Bronchial epithelial cell (primary cell): ENCODE measurements at regions not wholly inside any gene's neighbourhood (a gene's known extent, or its start where the extent isn't known, plus 50 kb on each side); places are given as distances from the start of the nearest gene placed in this dataset.
A peak's percentile ranks its signal among the peaks of the same experiment; 100 is the strongest.

ENCODE experiments used
- DNase-seq: peaks from one replicate; pipeline ENCODE4 v3.0.0-alpha.2; 2010; ENCODE audit warnings: low read depth
- FAIRE-seq: peaks from 2 replicates; lab custom pipeline; 2011; peaks lifted over from hg19 to GRCh38; lab: Jason Lieb, UNC
- H3K27me3 ChIP-seq: 2 replicates; pipeline ENCODE4 v1.5.1; 2011; ENCODE audit warnings: low read length; ENCODE audit not compliant: control insufficient read depth, insufficient read depth
- H3K36me3 ChIP-seq: 2 replicates; pipeline ENCODE4 v1.5.1; 2011; ENCODE audit warnings: low read length; ENCODE audit not compliant: control insufficient read depth, insufficient read depth
- H3K4me3 ChIP-seq: 2 replicates; pipeline ENCODE4 v1.5.1; 2011; ENCODE audit warnings: mild to moderate bottlenecking, low read depth, low read length, control low read depth
- CTCF ChIP-seq: IDR thresholded peaks from 2 replicates; pipeline ENCODE4 v1.5.1; 2011; ENCODE audit warnings: mild to moderate bottlenecking, moderate library complexity, low read length, control low read depth, inconsistent platforms; ENCODE audit not compliant: insufficient read depth, severe bottlenecking

GRCh38 chr12:102763061-102763460 is 154.0 kb downstream of the PAH start:
- Histone ChIP-seq H3K27me3 (no peaks in the 10 kb centered on the region), H3K4me3 (no peak overlapping the region), H3K36me3 (no peaks in the 10 kb centered on the region)
- FAIRE-seq (no peak), DNase-seq (no peak)
- TF ChIP-seq CTCF: no peak

- TF ChIP-seq CTCF: no peak
- no peaks in the 10 kb centered on the region for H3K36me3 ChIP-seq
- no peak for FAIRE-seq
- H3K4me3 ChIP-seq: no peak overlapping the region
- no peaks in the 10 kb centered on the region for H3K27me3 ChIP-seq
- DNase-seq: no peak
Observed at GRCh38 chr12:102760322-102760721, 156.7 kb downstream of the PAH start.

GRCh38 chr12:102759466-102759865 is 157.6 kb downstream of the PAH start:
- DNase-seq (no peak), FAIRE-seq (no peak)
- Histone ChIP-seq H3K36me3 (no peaks in the 10 kb centered on the region), H3K27me3 (no peaks in the 10 kb centered on the region), H3K4me3 (no peak overlapping the region)
- TF ChIP-seq CTCF: no peak

- no peaks in the 10 kb centered on the region for H3K36me3 ChIP-seq
- no peaks in the 10 kb centered on the region for H3K27me3 ChIP-seq
- DNase-seq (no peak), FAIRE-seq (no peak)
- no peak for TF ChIP-seq CTCF
- H3K4me3 ChIP-seq: no peak overlapping the region
Observed at GRCh38 chr12:102757882-102758226, 159.2 kb downstream of the PAH start.

- no peak for DNase-seq
- no peak for FAIRE-seq
- TF ChIP-seq CTCF: no peak
- no peaks in the 10 kb centered on the region for H3K36me3 ChIP-seq
- no peak overlapping the region for H3K4me3 ChIP-seq
- H3K27me3 ChIP-seq: no peaks in the 10 kb centered on the region
Observed at GRCh38 chr12:102757154-102757881, 159.7 kb downstream of the PAH start.

GRCh38 chr12:102756530-102756929 is 160.5 kb downstream of the PAH start:
- Histone ChIP-seq H3K36me3 (no peaks in the 10 kb centered on the region), H3K4me3 (no peak overlapping the region), H3K27me3 (no peaks in the 10 kb centered on the region)
- TF ChIP-seq CTCF: no peak
- FAIRE-seq (peak; percentile 70), DNase-seq (no peak)
